Activated CD4-positive, CD25-positive, alpha-beta regulatory T cell treated with anti-CD3 and anti-CD28 coated beads, Interleukin-2, amount 50 U/mL, for 16 hours (primary cell): ENCODE measurements at regions not wholly inside any gene's neighbourhood (a gene's known extent, or its start where the extent isn't known, plus 50 kb on each side); places are given as distances from the start of the nearest gene placed in this dataset.

Experiments used
- DNase-seq: peaks from one replicate; pipeline ENCODE4 v3.0.0-alpha.2; 2020; ENCODE audit warnings: low read depth, low spot score

GRCh38 chr2:123207245-123207644 lies 817.8 kb upstream of the CNTNAP5 start:
- DNase-seq, result no peak

- no peak for DNase-seq
Observed at GRCh38 chr2:123209202-123209601, 815.9 kb upstream of the CNTNAP5 start.

- DNase-seq, result no peak
Observed at GRCh38 chr2:123211181-123211580, 813.9 kb upstream of the CNTNAP5 start.

- no peak for DNase-seq
Observed at GRCh38 chr2:123245156-123245555, 779.9 kb upstream of the CNTNAP5 start.

- no peak for DNase-seq
Observed at GRCh38 chr2:123258877-123259539, 766.1 kb upstream of the CNTNAP5 start.

- no peak for DNase-seq
Observed at GRCh38 chr2:123262856-123263255, 762.2 kb upstream of the CNTNAP5 start.

- DNase-seq, result no peak
Observed at GRCh38 chr2:123283431-123283830, 741.7 kb upstream of the CNTNAP5 start.

GRCh38 chr2:123303731-123304130 lies 721.4 kb upstream of the CNTNAP5 start:
- no peak for DNase-seq
